H1 (cell line): ENCODE measurements at regions not wholly inside any gene's neighbourhood (a gene's known extent, or its start where the extent isn't known, plus 50 kb on each side); places are given as distances from the start of the nearest gene placed in this dataset.

Source experiments
- CTCF ChIA-PET: fragments of 300-600 bp; sonication (Branson Sonifier 250); formaldehyde crosslinking; loops from one replicate; lab custom pipeline; 2021; ENCODE audit not compliant: partially characterized antibody; lab: Charles Lee
- POLR2A ChIA-PET: fragments of 300-600 bp; sonication (Branson Sonifier 250); formaldehyde crosslinking; loops from one replicate; lab custom pipeline; 2021; ENCODE audit warnings: inconsistent platforms; ENCODE audit not compliant: partially characterized antibody; lab: Charles Lee
- DNase-seq, 2 experiments: peaks; one replicate each; pipeline versions ENCODE4 v3.0.0 to v3.0.0-alpha.2; 2010 to 2022; ENCODE audit warnings: low spot score in 2 of 2, low read depth in 1 of 2, mixed read lengths in 1 of 2
- FAIRE-seq: peaks from 2 replicates; lab custom pipeline; 2011; peaks lifted over from hg19 to GRCh38; lab: Jason Lieb, UNC
- H2AFZ ChIP-seq: 2 replicates; pipeline ENCODE4 v1.8.1; 2012; ENCODE audit warnings: low read length, inconsistent platforms
- H2AK5ac ChIP-seq: 2 replicates; pipeline ENCODE4 v1.6.1; 2013; ENCODE audit warnings: low read depth, low read length
- H2BK120ac ChIP-seq: replicated peaks from 2 replicates; pipeline ENCODE3; 2013; ENCODE audit warnings: low read depth, low read length, inconsistent platforms
- H2BK12ac ChIP-seq: 2 replicates; pipeline ENCODE4 v1.6.1; 2013; ENCODE audit warnings: low read depth, low read length
- H2BK15ac ChIP-seq: 2 replicates; pipeline ENCODE4 v1.6.1; 2013; ENCODE audit warnings: low read length
- H2BK20ac ChIP-seq: 2 replicates; pipeline ENCODE4 v1.6.1; 2013; ENCODE audit warnings: low read length
- H2BK5ac ChIP-seq: 2 replicates; pipeline ENCODE4 v1.6.1; 2013; ENCODE audit warnings: low read depth, low read length
- H3K14ac ChIP-seq: 2 replicates; pipeline ENCODE4 v1.6.1; 2013; ENCODE audit warnings: inconsistent platforms; ENCODE audit not compliant: insufficient read length
- H3K18ac ChIP-seq: 2 replicates; pipeline ENCODE4 v1.6.1; 2013; ENCODE audit warnings: low read length; ENCODE audit errors: extremely low read depth
- H3K23ac ChIP-seq: 2 replicates; pipeline ENCODE4 v1.6.1; 2013; ENCODE audit warnings: inconsistent platforms; ENCODE audit not compliant: insufficient read length
- H3K23me2 ChIP-seq: 2 replicates; pipeline ENCODE4 v1.6.1; 2013; ENCODE audit warnings: low read depth, low read length
- H3K27ac ChIP-seq: 2 replicates; pipeline ENCODE4 v1.6.1; 2011; ENCODE audit warnings: low read depth, low read length, inconsistent platforms
- H3K27me3 ChIP-seq, 4 experiments: replicated peaks in 1 of 4; 1 replicate in 1 of 4; 2 replicates in 3 of 4; pipeline versions ENCODE4 v1.6.1 to v1.8.1; 2011 to 2013; ENCODE audit warnings: low read length in 3 of 4, mild to moderate bottlenecking in 3 of 4, inconsistent platforms in 2 of 4, mixed read lengths in 2 of 4, moderate library complexity in 1 of 4; ENCODE audit not compliant: control insufficient read depth in 3 of 4, insufficient read depth in 3 of 4; ENCODE audit errors: extremely low read depth in 1 of 4
- H3K36me3 ChIP-seq, 4 experiments: 2 replicates each; pipeline versions ENCODE4 v1.6.1 to v1.8.1; 2011 to 2013; ENCODE audit warnings: mild to moderate bottlenecking in 4 of 4, low read length in 3 of 4, moderate library complexity in 2 of 4, control low read depth in 1 of 4, inconsistent platforms in 1 of 4; ENCODE audit not compliant: insufficient read depth in 4 of 4, control insufficient read depth in 2 of 4
- H3K4ac ChIP-seq: replicated peaks from 2 replicates; pipeline ENCODE3; 2013; ENCODE audit warnings: low read length, low read depth, mixed read lengths, inconsistent platforms; ENCODE audit not compliant: insufficient read length
- H3K4me1 ChIP-seq, 4 experiments: replicated peaks in 1 of 4; 1 replicate in 1 of 4; 2 replicates in 3 of 4; pipeline versions ENCODE4 v1.6.1 to v1.8.1; 2011 to 2013; ENCODE audit warnings: low read length in 3 of 4, inconsistent platforms in 2 of 4, mixed read lengths in 1 of 4; ENCODE audit not compliant: insufficient read depth in 4 of 4, control insufficient read depth in 3 of 4
- H3K4me2 ChIP-seq, 2 experiments: 2 replicates each; pipeline versions ENCODE4 v1.6.1 to v1.8.1; 2011 to 2013; ENCODE audit warnings: low read depth in 2 of 2, low read length in 2 of 2, control low read depth in 1 of 2, inconsistent platforms in 1 of 2, mild to moderate bottlenecking in 1 of 2; ENCODE audit not compliant: insufficient read depth in 1 of 2
- H3K4me3 ChIP-seq, 4 experiments: fragments of 200-600, 300-600 bp in 1 of 4; sonication (generic), shearing (Covaris generic), sonication (Bioruptor Twin) in 1 of 4; 2 replicates each; pipeline versions ENCODE4 v1.5.1 to v1.8.1; 2011 to 2016; ENCODE audit warnings: low read length in 4 of 4, low read depth in 3 of 4, control low read depth in 2 of 4, inconsistent platforms in 2 of 4, mild to moderate bottlenecking in 2 of 4, mixed read lengths in 1 of 4, moderate library complexity in 1 of 4; ENCODE audit not compliant: insufficient read depth in 2 of 4; ENCODE audit errors: extremely low read depth in 1 of 4
- H3K56ac ChIP-seq: replicated peaks from 2 replicates; pipeline ENCODE3; 2013; ENCODE audit warnings: low read depth, mild to moderate bottlenecking, mixed read lengths, low read length, inconsistent platforms; ENCODE audit not compliant: insufficient read length
- H3K79me1 ChIP-seq: 2 replicates; pipeline ENCODE4 v1.6.1; 2013; ENCODE audit warnings: low read depth, low read length, control low read depth
- H3K79me2 ChIP-seq, 2 experiments: 2 replicates each; pipeline versions ENCODE4 v1.6.1 to v1.8.1; 2012 to 2013; ENCODE audit warnings: low read length in 2 of 2, mild to moderate bottlenecking in 2 of 2, inconsistent platforms in 1 of 2; ENCODE audit not compliant: insufficient read depth in 2 of 2, control insufficient read depth in 1 of 2
- H3K9ac ChIP-seq, 4 experiments: replicated peaks in 1 of 4; 1 replicate in 1 of 4; 2 replicates in 3 of 4; pipeline versions ENCODE4 v1.6.1 to v1.8.1; 2011 to 2013; ENCODE audit warnings: low read depth in 3 of 4, low read length in 3 of 4, control low read depth in 2 of 4, mild to moderate bottlenecking in 2 of 4, moderate library complexity in 2 of 4, inconsistent platforms in 1 of 4; ENCODE audit errors: extremely low read depth in 1 of 4
- H3K9me3 ChIP-seq, 2 experiments: 2 replicates each; pipeline versions ENCODE4 v1.6.1 to v1.8.1; 2012 to 2013; ENCODE audit warnings: mild to moderate bottlenecking in 2 of 2, moderate library complexity in 2 of 2, control low read depth in 1 of 2, inconsistent platforms in 1 of 2, low read depth in 1 of 2, low read length in 1 of 2, mixed read lengths in 1 of 2; ENCODE audit not compliant: insufficient read depth in 2 of 2
- H4K20me1 ChIP-seq, 2 experiments: replicated peaks in 1 of 2; 2 replicates each; pipeline versions ENCODE3 to v1.8.1; 2011 to 2013; ENCODE audit warnings: inconsistent platforms in 2 of 2, low read length in 2 of 2, mild to moderate bottlenecking in 1 of 2; ENCODE audit not compliant: insufficient read depth in 2 of 2, control insufficient read depth in 1 of 2
- H4K5ac ChIP-seq: 2 replicates; pipeline ENCODE4 v1.6.1; 2013; ENCODE audit warnings: low read length, low read depth, mixed read lengths, inconsistent platforms; ENCODE audit not compliant: insufficient read length
- H4K8ac ChIP-seq: 2 replicates; pipeline ENCODE4 v1.8.0; 2013; ENCODE audit warnings: mild to moderate bottlenecking, moderate library complexity, low read length, inconsistent platforms; ENCODE audit not compliant: insufficient read depth; ENCODE audit errors: extremely low read depth
- H4K91ac ChIP-seq: replicated peaks from 2 replicates; pipeline ENCODE3; 2013; ENCODE audit warnings: low read length, mixed read lengths, inconsistent platforms; ENCODE audit not compliant: insufficient read length
- BACH1 ChIP-seq: IDR thresholded peaks from 2 replicates; pipeline ENCODE4 v1.6.1; 2012; ENCODE audit warnings: low read length, improper control_type of control experiment
- CBX5 ChIP-seq: fragments of 300-800, 300-1000 bp; sonication (generic); IDR thresholded peaks from 2 replicates; pipeline ENCODE4 v1.7.1; 2016; ENCODE audit warnings: antibody characterized with exemption, low read length, low read depth
- EZH2 ChIP-seq: fragments of 200-600 bp; sonication (generic); IDR thresholded peaks from 2 replicates; pipeline ENCODE4 v1.7.1; 2012; ENCODE audit warnings: low read depth, mild to moderate bottlenecking, moderate library complexity, low read length, inconsistent platforms; ENCODE audit not compliant: severe bottlenecking
- KDM4A ChIP-seq: IDR thresholded peaks from one replicate; pipeline ENCODE4 v1.7.1; 2012; ENCODE audit warnings: low read depth, mild to moderate bottlenecking, moderate library complexity, low read length, inconsistent platforms; ENCODE audit not compliant: severe bottlenecking
- POLR2A ChIP-seq, 2 experiments: IDR thresholded peaks; 1 replicate in 1 of 2; 2 replicates in 1 of 2; pipeline ENCODE4 v1.6.1; 2011; ENCODE audit warnings: low read depth in 2 of 2, low read length in 2 of 2, mild to moderate bottlenecking in 2 of 2; ENCODE audit errors: control extremely low read depth in 1 of 2
- RXRA ChIP-seq: IDR thresholded peaks from 2 replicates; pipeline ENCODE4 v1.6.1; 2011; ENCODE audit warnings: low read depth, mild to moderate bottlenecking, low read length, moderate library complexity; ENCODE audit not compliant: insufficient read depth
- SIN3A ChIP-seq, 2 experiments: IDR thresholded peaks in 1 of 2; conservative IDR thresholded peaks in 1 of 2; 2 replicates each; pipeline ENCODE4 v1.6.1; 2011 to 2012; ENCODE audit warnings: low read length in 2 of 2, improper control_type of control experiment in 1 of 2, low read depth in 1 of 2, mild to moderate bottlenecking in 1 of 2
- WGBS, 2 experiments: shearing (Covaris generic) in 1 of 2; methylation state at CpG; one replicate each; pipeline versions ENCODE4 v1.1.6 to v1.1.7; 2013 to 2015; ENCODE audit warnings: low lambda C conversion rate in 2 of 2, mixed read lengths in 2 of 2, inconsistent platforms in 1 of 2, low coverage in 1 of 2, missing lambda C conversion rate in 1 of 2; ENCODE audit not compliant: insufficient replicate concordance in 2 of 2, insufficient coverage in 1 of 2, insufficient read length in 1 of 2; ENCODE audit errors: extremely low coverage in 1 of 2, missing lambda C conversion rate in 1 of 2; 5-methylcytosine and 5-hydroxymethylcytosine counted together

- Histone ChIP-seq H3K23me2 (no peaks in the 10 kb centered on the region), H2BK120ac (no peak overlapping the region), H4K91ac (no peak overlapping the region), H2AFZ (no peak overlapping the region), H3K9ac (no peak overlapping the region), H3K23ac (no peak overlapping the region), H3K56ac (no peak overlapping the region), H2AK5ac (no peak overlapping the region), H3K4me1 (peaks cover 0 to 6% (median 4%) of the 10 kb centered on the region in 4 experiments; a peak in 3 of 7 replicates), H4K20me1 (no peaks in the 10 kb centered on the region), H3K79me2 (no peaks in the 10 kb centered on the region), H3K4me3 (no peak overlapping the region), H3K18ac (no peak overlapping the region), H4K8ac (no peak overlapping the region), H4K5ac (no peak overlapping the region), H3K79me1 (no peaks in the 10 kb centered on the region), H2BK15ac (no peak overlapping the region), H2BK20ac (no peak overlapping the region), H3K9me3 (no peaks in the 10 kb centered on the region), H3K27ac (no peak overlapping the region), H3K27me3 (peaks cover 0 to under 1% (median 0%) of the 10 kb centered on the region in 4 experiments; a peak in 2 of 7 replicates), H2BK12ac (no peak overlapping the region), H3K14ac (no peak overlapping the region), H3K4ac (no peak overlapping the region), H3K4me2 (no peak overlapping the region), H3K36me3 (no peaks in the 10 kb centered on the region), H2BK5ac (no peak overlapping the region)
- CTCF ChIA-PET, result interaction anchor here (1.1 to 3.4 kb wide), 6 partner anchors 10 to 544 kb away, joined by 3 to 14 read pairs (median 4); no protein-coding TSS in a partner anchor
- no peak for DNase-seq
- POLR2A ChIA-PET, result no interaction called here
- FAIRE-seq, result no peak
- WGBS, 2 experiments, result 85% methylated on average over 4 of the region's 4 CpGs; no CpG with 5 or more reads in 1 of the 2 experiments
- TF ChIP-seq CBX5 (no peak), RXRA (no peak), SIN3A (conservative IDR thresholded peaks at IDR 0.05 in 1 of 2, IDR thresholded peaks at IDR 0.05 in 1 of 2; ENCODE audit: low read depth in 1 of 2, low read length in 2 of 2) (no peak), EZH2 (no peak), POLR2A (IDR thresholded peaks at IDR 0.05; ENCODE audit: control extremely low read depth in 1 of 2, low read depth in 2 of 2, low read length in 2 of 2) (no peak), KDM4A (no peak), BACH1 (no peak)
These were observed 287.8 kb downstream of the RRAGC start for GRCh38 chr1:38571726-38572125.
